ENCODE measurements at regions not wholly inside any gene's neighbourhood (a gene's known extent, or its start where the extent isn't known, plus 50 kb on each side); places are given as distances from the start of the nearest gene placed in this dataset.

DNA sequence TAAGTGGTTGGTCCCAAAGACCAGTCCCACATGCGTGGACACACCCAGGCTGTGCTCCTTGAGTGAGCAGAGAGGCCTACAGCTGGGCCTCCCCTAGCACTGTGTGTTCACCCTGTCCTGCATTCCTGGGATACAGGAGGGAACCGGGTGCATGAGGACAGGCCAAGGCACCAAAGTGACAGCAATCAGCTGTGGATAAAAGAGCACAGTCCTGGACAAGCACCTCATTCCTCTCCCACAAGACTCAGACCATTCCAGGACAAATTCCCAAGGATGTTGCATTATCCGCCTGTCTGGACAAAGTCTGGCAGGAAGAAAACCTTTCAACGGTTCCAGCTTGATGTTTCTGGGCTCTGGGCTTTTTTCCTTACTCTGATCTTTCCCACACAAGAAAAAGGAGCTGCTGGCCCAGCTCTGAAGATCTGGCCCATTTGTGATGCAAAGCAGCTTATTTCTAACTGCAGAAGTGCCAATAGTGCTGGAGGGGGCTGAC, 273.2 kb downstream of the ENC1 start:
- Histone ChIP-seq H3K36me3 (replicated peaks; ENCODE audit: insufficient read depth, low read length) (no peaks in the 10 kb centered on the region), H2AFZ (ENCODE audit: low read length) (no peak overlapping the region), H3K4me1 (ENCODE audit: low read length) (no peaks in the 10 kb centered on the region), H3K27ac (ENCODE audit: low read length) (no peak overlapping the region), H3K9ac (ENCODE audit: low read length) (no peak overlapping the region), H3K9me3 (replicated peaks; ENCODE audit: insufficient read depth, low read length) (no peaks in the 10 kb centered on the region), H3K27me3 (replicated peaks; ENCODE audit: insufficient read depth, low read length) (no peaks in the 10 kb centered on the region), H3K4me3 (ENCODE audit: low read length) (no peak overlapping the region), H3K79me2 (ENCODE audit: low read length) (no peaks in the 10 kb centered on the region), H3F3A (ENCODE audit: insufficient read depth, low read length) (no peaks in the 10 kb centered on the region), H4K20me1 (ENCODE audit: insufficient read depth, low read length) (no peaks in the 10 kb centered on the region), H3K9me2 (replicated peaks; ENCODE audit: insufficient read depth, low read length) (no peaks in the 10 kb centered on the region; the same call in 1 of the 2 replicates), H3K4me2 (ENCODE audit: low read depth, low read length) (no peak overlapping the region)
- DNase-seq: no peak
- TF ChIP-seq, protein P1, sequence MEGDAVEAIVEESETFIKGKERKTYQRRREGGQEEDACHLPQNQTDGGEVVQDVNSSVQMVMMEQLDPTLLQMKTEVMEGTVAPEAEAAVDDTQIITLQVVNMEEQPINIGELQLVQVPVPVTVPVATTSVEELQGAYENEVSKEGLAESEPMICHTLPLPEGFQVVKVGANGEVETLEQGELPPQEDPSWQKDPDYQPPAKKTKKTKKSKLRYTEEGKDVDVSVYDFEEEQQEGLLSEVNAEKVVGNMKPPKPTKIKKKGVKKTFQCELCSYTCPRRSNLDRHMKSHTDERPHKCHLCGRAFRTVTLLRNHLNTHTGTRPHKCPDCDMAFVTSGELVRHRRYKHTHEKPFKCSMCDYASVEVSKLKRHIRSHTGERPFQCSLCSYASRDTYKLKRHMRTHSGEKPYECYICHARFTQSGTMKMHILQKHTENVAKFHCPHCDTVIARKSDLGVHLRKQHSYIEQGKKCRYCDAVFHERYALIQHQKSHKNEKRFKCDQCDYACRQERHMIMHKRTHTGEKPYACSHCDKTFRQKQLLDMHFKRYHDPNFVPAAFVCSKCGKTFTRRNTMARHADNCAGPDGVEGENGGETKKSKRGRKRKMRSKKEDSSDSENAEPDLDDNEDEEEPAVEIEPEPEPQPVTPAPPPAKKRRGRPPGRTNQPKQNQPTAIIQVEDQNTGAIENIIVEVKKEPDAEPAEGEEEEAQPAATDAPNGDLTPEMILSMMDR (IDR thresholded peaks at IDR 0.05; ENCODE audit: low read length): no peak
- TF ChIP-seq EZH2 (optimal IDR thresholded peaks at IDR 0.05; ENCODE audit: low read depth, low read length) (no peak), EZH2phosphoT487 (IDR thresholded peaks at IDR 0.05; ENCODE audit: low read length) (no peak)

DNA sequence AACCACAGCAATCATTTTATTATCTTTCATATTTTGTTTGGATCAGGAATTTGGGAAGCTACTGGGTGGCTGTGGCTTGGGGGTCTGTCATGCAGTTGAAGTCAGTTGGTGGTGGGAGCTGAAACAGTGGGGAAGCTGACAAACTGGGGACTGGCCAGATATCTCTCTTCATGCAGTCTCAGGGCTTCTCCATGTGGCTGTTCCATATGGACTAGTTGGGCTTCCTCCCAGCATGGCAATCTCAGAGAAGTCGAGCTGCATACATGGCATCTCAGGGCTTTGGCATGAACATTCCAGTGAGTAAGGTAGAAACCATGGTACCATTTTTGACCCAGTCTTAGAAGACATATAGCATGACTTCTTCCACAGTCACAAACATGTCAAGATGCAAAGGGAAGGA, 274.8 kb downstream of the ENC1 start:
- Histone ChIP-seq H3K9me3 (replicated peaks; ENCODE audit: insufficient read depth, low read length) (no peaks in the 10 kb centered on the region), H3K4me3 (ENCODE audit: low read length) (no peak overlapping the region), H3K27ac (ENCODE audit: low read length) (no peak overlapping the region), H3K9ac (ENCODE audit: low read length) (no peak overlapping the region), H3K27me3 (replicated peaks; ENCODE audit: insufficient read depth, low read length) (no peaks in the 10 kb centered on the region), H3F3A (ENCODE audit: insufficient read depth, low read length) (no peaks in the 10 kb centered on the region), H3K36me3 (replicated peaks; ENCODE audit: insufficient read depth, low read length) (no peaks in the 10 kb centered on the region), H4K20me1 (ENCODE audit: insufficient read depth, low read length) (no peaks in the 10 kb centered on the region), H2AFZ (ENCODE audit: low read length) (no peak overlapping the region), H3K4me2 (ENCODE audit: low read depth, low read length) (no peak overlapping the region), H3K9me2 (replicated peaks; ENCODE audit: insufficient read depth, low read length) (no peaks in the 10 kb centered on the region; the same call in 1 of the 2 replicates), H3K79me2 (ENCODE audit: low read length) (no peaks in the 10 kb centered on the region), H3K4me1 (ENCODE audit: low read length) (no peaks in the 10 kb centered on the region)
- TF ChIP-seq EZH2phosphoT487 (IDR thresholded peaks at IDR 0.05; ENCODE audit: low read length) (no peak), EZH2 (optimal IDR thresholded peaks at IDR 0.05; ENCODE audit: low read depth, low read length) (no peak)
- TF ChIP-seq, protein P1 (IDR thresholded peaks at IDR 0.05; ENCODE audit: low read length): no peak
- no peak for DNase-seq

DNA sequence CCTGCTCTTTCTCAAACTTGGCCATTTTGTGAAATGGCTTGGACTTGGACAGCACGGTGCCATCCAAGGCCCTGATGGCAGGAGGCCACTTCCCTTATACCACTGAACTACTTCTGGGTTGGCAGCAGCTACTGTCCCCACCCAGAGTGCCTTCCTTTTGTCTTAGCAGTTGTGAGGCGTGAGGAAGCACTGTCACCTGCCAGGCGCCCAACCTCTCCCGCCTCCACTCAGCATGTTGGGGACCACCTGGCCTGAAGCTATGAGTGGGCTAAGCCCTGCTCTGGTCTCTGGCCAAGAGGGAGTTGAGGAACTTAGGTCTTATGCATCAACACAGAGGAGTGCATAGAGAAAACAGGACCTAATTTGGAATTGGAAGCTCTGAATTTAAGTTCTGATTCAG, 276.0 kb downstream of the ENC1 start:
- TF ChIP-seq, protein P1 (IDR thresholded peaks at IDR 0.05; ENCODE audit: low read length): no peak
- TF ChIP-seq EZH2 (optimal IDR thresholded peaks at IDR 0.05; ENCODE audit: low read depth, low read length): no peak
- no peak for TF ChIP-seq EZH2phosphoT487 (IDR thresholded peaks at IDR 0.05; ENCODE audit: low read length)
- Histone ChIP-seq H3K27ac (ENCODE audit: low read length) (no peak overlapping the region), H4K20me1 (ENCODE audit: insufficient read depth, low read length) (no peaks in the 10 kb centered on the region), H3K9ac (ENCODE audit: low read length) (no peak overlapping the region), H3K79me2 (ENCODE audit: low read length) (no peaks in the 10 kb centered on the region), H3K4me2 (ENCODE audit: low read depth, low read length) (no peak overlapping the region), H3K4me3 (ENCODE audit: low read length) (no peak overlapping the region), H3F3A (ENCODE audit: insufficient read depth, low read length) (no peaks in the 10 kb centered on the region), H3K36me3 (replicated peaks; ENCODE audit: insufficient read depth, low read length) (no peaks in the 10 kb centered on the region), H3K27me3 (replicated peaks; ENCODE audit: insufficient read depth, low read length) (no peaks in the 10 kb centered on the region), H3K9me3 (replicated peaks; ENCODE audit: insufficient read depth, low read length) (no peaks in the 10 kb centered on the region), H3K9me2 (replicated peaks; ENCODE audit: insufficient read depth, low read length) (no peaks in the 10 kb centered on the region; the same call in 1 of the 2 replicates), H2AFZ (ENCODE audit: low read length) (no peak overlapping the region), H3K4me1 (ENCODE audit: low read length) (no peaks in the 10 kb centered on the region)
- no peak for DNase-seq
